HCT116 (cell line): ENCODE measurements at regions not wholly inside any gene's neighbourhood (a gene's known extent, or its start where the extent isn't known, plus 50 kb on each side); places are given as distances from the start of the nearest gene placed in this dataset.

Experiments used
- ATAC-seq: fragments of 200-7000 bp; cut with Tn5 transposase; 2 replicates; pipeline ENCODE4 v1.9.1; 2020; ENCODE audit warnings: mild to moderate bottlenecking, moderate library complexity
- BruUV-seq: library from RNA; stranded (reverse); fragments of 400-500 nt; replicated peaks from 2 replicates; lab custom pipeline; 2021; lab: Mats Ljungman, UMichigan
- CTCF ChIA-PET: fragments of 300-600 bp; sonication (Branson Sonifier 250); formaldehyde crosslinking; loops from one replicate; lab custom pipeline; 2021; ENCODE audit warnings: antibody characterized with exemption; lab: Charles Lee
- POLR2A ChIA-PET: fragments of 300-600, 350-600 bp; sonication (Branson Sonifier 250); formaldehyde crosslinking; loops from one replicate; lab custom pipeline; 2021; ENCODE audit warnings: antibody characterized with exemption; lab: Charles Lee
- RAD21 ChIA-PET, 2 experiments: fragments of 300-600 bp; sonication (Branson Sonifier 250); formaldehyde crosslinking; loops; one replicate each; lab custom pipeline; 2023; ENCODE audit warnings: low total read pairs in 2 of 2; ENCODE audit not compliant: uncharacterized antibody in 2 of 2, unreplicated experiment in 2 of 2, low non-redundant PET in 1 of 2; lab: Charles Lee
- DNase-seq: peaks from one replicate; pipeline ENCODE4 v3.0.0-alpha.2; 2010; ENCODE audit warnings: low read depth, low spot score
- H2AFZ ChIP-seq: fragments of 200-600 bp; shearing (Covaris generic), sonication (generic); 2 replicates; pipeline ENCODE4 v1.6.1; 2017; ENCODE audit warnings: low read depth, mixed run types, mixed read lengths, antibody characterized with exemption, low read length; ENCODE audit not compliant: poor library complexity, severe bottlenecking
- H3K27ac ChIP-seq: 2 replicates; pipeline ENCODE4 v1.5.1; 2012; ENCODE audit warnings: low read depth, low read length
- H3K27me3 ChIP-seq: fragments of 200-600 bp; sonication (generic); 2 replicates; pipeline ENCODE4 v1.6.1; 2016; ENCODE audit warnings: mixed run types, low read length, mixed read lengths; ENCODE audit not compliant: insufficient read depth
- H3K36me3 ChIP-seq, 2 experiments: fragments of 200-500 bp in 1 of 2; fragments of 200-600 bp in 1 of 2; sonication (Bioruptor generic) in 1 of 2; sonication (generic) in 1 of 2; 2 replicates each; pipeline versions ENCODE4 v1.5.1 to v1.6.1; 2014 to 2016; ENCODE audit warnings: low read length in 2 of 2, inconsistent platforms in 1 of 2, mixed read lengths in 1 of 2, mixed run types in 1 of 2; ENCODE audit not compliant: insufficient read depth in 2 of 2, control insufficient read depth in 1 of 2
- H3K4me1 ChIP-seq, 2 experiments: fragments of 200-600 bp in 1 of 2; sonication (generic) in 1 of 2; 2 replicates each; pipeline versions ENCODE4 v1.5.1 to v1.6.1; 2012 to 2017; ENCODE audit warnings: low read length in 2 of 2, inconsistent platforms in 1 of 2, mild to moderate bottlenecking in 1 of 2, mixed read lengths in 1 of 2, mixed run types in 1 of 2, moderate library complexity in 1 of 2; ENCODE audit not compliant: insufficient read depth in 2 of 2, control insufficient read depth in 1 of 2
- H3K4me2 ChIP-seq: fragments of 200-600 bp; sonication (generic); 2 replicates; pipeline ENCODE4 v1.6.1; 2017; ENCODE audit warnings: mixed run types, low read length, mixed read lengths
- H3K4me3 ChIP-seq, 2 experiments: fragments of 200-600 bp in 1 of 2; sonication (generic) in 1 of 2; replicated peaks in 1 of 2; 2 replicates each; pipeline ENCODE4 v1.5.1; 2011 to 2016; ENCODE audit warnings: low read length in 2 of 2, control low read depth in 1 of 2, low read depth in 1 of 2, mild to moderate bottlenecking in 1 of 2, mixed read lengths in 1 of 2, mixed run types in 1 of 2
- H3K79me2 ChIP-seq: fragments of 200-600 bp; sonication (generic); 2 replicates; pipeline ENCODE4 v1.6.1; 2017; ENCODE audit warnings: mild to moderate bottlenecking, mixed run types, low read length, moderate library complexity, mixed read lengths; ENCODE audit not compliant: insufficient read depth
- H3K9ac ChIP-seq: fragments of 200-600 bp; sonication (generic); 2 replicates; pipeline ENCODE4 v1.6.1; 2016; ENCODE audit warnings: low read length, mixed read lengths
- H3K9me2 ChIP-seq: fragments of 200-600 bp; sonication (generic), shearing (Covaris generic); 2 replicates; pipeline ENCODE4 v1.6.1; 2017; ENCODE audit warnings: mixed run types, mild to moderate bottlenecking, moderate library complexity; ENCODE audit not compliant: insufficient read depth
- H3K9me3 ChIP-seq, 2 experiments: fragments of 200-500 bp in 1 of 2; fragments of 200-600 bp in 1 of 2; sonication (Bioruptor generic) in 1 of 2; sonication (generic) in 1 of 2; 2 replicates each; pipeline ENCODE4 v1.6.1; 2014 to 2017; ENCODE audit warnings: low read length in 2 of 2, mixed read lengths in 2 of 2, inconsistent platforms in 1 of 2, low read depth in 1 of 2, mild to moderate bottlenecking in 1 of 2, mixed run types in 1 of 2, moderate library complexity in 1 of 2; ENCODE audit not compliant: control insufficient read depth in 1 of 2, insufficient read depth in 1 of 2
- H4K20me1 ChIP-seq: fragments of 200-600 bp; sonication (generic), shearing (Covaris generic); 2 replicates; pipeline ENCODE4 v1.6.1; 2017; ENCODE audit warnings: mixed run types, mild to moderate bottlenecking, moderate library complexity; ENCODE audit not compliant: insufficient read depth
- ELF1 ChIP-seq: IDR thresholded peaks from 2 replicates; pipeline ENCODE4 v1.6.1; 2012; ENCODE audit warnings: low read depth, borderline replicate concordance
- EZH2 ChIP-seq: fragments of 200-600 bp; sonication (generic); IDR thresholded peaks from 2 replicates; pipeline ENCODE4 v1.6.1; 2017; ENCODE audit warnings: antibody characterized with exemption, mixed run types
- EZH2phosphoT487 ChIP-seq: fragments of 200-600 bp; IDR thresholded peaks from 2 replicates; pipeline ENCODE4 v1.6.1; 2018; ENCODE audit warnings: antibody characterized with exemption, borderline replicate concordance
- FOSL1 ChIP-seq: IDR thresholded peaks from 2 replicates; pipeline ENCODE4 v1.6.1; 2012; ENCODE audit warnings: low read depth
- JUND ChIP-seq: IDR thresholded peaks from 2 replicates; pipeline ENCODE4 v1.6.1; 2012
- POLR2AphosphoS5 ChIP-seq: IDR thresholded peaks from 2 replicates; pipeline ENCODE4 v1.6.1; 2011; ENCODE audit warnings: mild to moderate bottlenecking, low read depth, low read length, moderate library complexity
- RAD21 ChIP-seq: IDR thresholded peaks from 2 replicates; pipeline ENCODE4 v1.6.1; 2012; ENCODE audit warnings: low read depth, mild to moderate bottlenecking
- SP1 ChIP-seq: IDR thresholded peaks from 2 replicates; pipeline ENCODE4 v1.6.1; 2012; ENCODE audit warnings: low read depth
- SRF ChIP-seq: IDR thresholded peaks from 2 replicates; pipeline ENCODE4 v1.6.1; 2012; ENCODE audit warnings: low read depth
- ZFX ChIP-seq: fragments of 450-650 bp; IDR thresholded peaks from 2 replicates; pipeline ENCODE4 v1.6.1; 2017
- ZNF274 ChIP-seq: fragments of 200-500 bp; sonication (Bioruptor generic); IDR thresholded peaks from 2 replicates; pipeline ENCODE4 v1.6.1; 2014; ENCODE audit warnings: mild to moderate bottlenecking, low read depth, low read length, inconsistent platforms
- intact Hi-C: fragments of 100-400 bp; cut with micrococcal nuclease; formaldehyde crosslinking; loops from 2 replicates; pipeline ENCODE4 v1.10.0; 2022
- TF ChIP-seq, protein P1 (sequence below): IDR thresholded peaks from 2 replicates; pipeline ENCODE4 v1.6.1; 2011; ENCODE audit warnings: mild to moderate bottlenecking, low read length, moderate library complexity; ENCODE audit not compliant: insufficient replicate concordance; ENCODE audit errors: extremely low read depth

- no peak overlapping the region for H2AFZ ChIP-seq
- DNase-seq: no peak
- no peaks in the 10 kb centered on the region for H3K9me3 ChIP-seq
- no peak overlapping the region for H3K27ac ChIP-seq
- no TSS peak for BruUV-seq
- no peak overlapping the region for H3K4me2 ChIP-seq
- intact Hi-C loops: no loop called here
- no peaks in the 10 kb centered on the region for H3K27me3 ChIP-seq
- no peaks in the 10 kb centered on the region for H3K79me2 ChIP-seq
- H3K9ac ChIP-seq: no peak overlapping the region
- no peak overlapping the region for H3K4me3 ChIP-seq
- ChIA-PET CTCF (no interaction called here), RAD21 (no interaction called here)
- no peaks in the 10 kb centered on the region for H3K36me3 ChIP-seq
- no peak for TF ChIP-seq JUND
- no peak for TF ChIP-seq ELF1
- TF ChIP-seq FOSL1: no peak
- TF ChIP-seq, protein P1, sequence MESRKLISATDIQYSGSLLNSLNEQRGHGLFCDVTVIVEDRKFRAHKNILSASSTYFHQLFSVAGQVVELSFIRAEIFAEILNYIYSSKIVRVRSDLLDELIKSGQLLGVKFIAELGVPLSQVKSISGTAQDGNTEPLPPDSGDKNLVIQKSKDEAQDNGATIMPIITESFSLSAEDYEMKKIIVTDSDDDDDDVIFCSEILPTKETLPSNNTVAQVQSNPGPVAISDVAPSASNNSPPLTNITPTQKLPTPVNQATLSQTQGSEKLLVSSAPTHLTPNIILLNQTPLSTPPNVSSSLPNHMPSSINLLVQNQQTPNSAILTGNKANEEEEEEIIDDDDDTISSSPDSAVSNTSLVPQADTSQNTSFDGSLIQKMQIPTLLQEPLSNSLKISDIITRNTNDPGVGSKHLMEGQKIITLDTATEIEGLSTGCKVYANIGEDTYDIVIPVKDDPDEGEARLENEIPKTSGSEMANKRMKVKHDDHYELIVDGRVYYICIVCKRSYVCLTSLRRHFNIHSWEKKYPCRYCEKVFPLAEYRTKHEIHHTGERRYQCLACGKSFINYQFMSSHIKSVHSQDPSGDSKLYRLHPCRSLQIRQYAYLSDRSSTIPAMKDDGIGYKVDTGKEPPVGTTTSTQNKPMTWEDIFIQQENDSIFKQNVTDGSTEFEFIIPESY: no peak
- TF ChIP-seq ZFX: no peak
- TF ChIP-seq SRF: no peak
- TF ChIP-seq POLR2AphosphoS5: no peak
- no peak for TF ChIP-seq EZH2phosphoT487
- TF ChIP-seq, all 23 proteins: peak for 0
- POLR2A ChIA-PET: no interaction called here
- peaks cover 0 to 8% of the 10 kb centered on the region in 2 experiments; a peak in 2 of 4 replicates for H3K4me1 ChIP-seq
- no peaks in the 10 kb centered on the region for H4K20me1 ChIP-seq
- no peak for ATAC-seq
- no peaks in the 10 kb centered on the region for H3K9me2 ChIP-seq
Observed at GRCh38 chr1:229869687-229870086, 197.4 kb upstream of the GALNT2 start.

DNA sequence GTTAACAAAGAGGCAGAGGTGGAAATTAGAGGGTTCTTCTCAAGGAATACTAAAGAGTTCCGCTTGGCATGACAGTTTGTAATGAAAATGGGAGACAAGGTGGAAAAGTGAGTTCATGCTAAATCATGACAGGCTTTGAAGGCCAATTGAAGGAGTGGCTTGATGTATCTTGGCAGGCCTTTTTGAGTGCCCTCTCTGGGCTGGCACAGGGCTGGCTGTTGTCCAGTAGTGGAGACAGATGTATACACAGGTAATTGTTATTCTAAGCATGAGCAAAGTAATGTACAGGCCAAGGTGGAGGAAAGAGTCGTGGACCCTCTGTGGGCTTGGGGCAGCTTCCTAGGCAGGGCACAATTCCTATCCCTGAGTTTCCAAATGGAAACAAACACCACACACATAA, 196.7 kb upstream of the GALNT2 start:
- H3K4me2 ChIP-seq: no peak overlapping the region
- ChIA-PET CTCF (no interaction called here), POLR2A (no interaction called here), RAD21 (no interaction called here)
- ATAC-seq (no peak), DNase-seq (no peak)
- no peak overlapping the region for H3K27ac ChIP-seq
- no peak overlapping the region for H3K4me3 ChIP-seq
- TF ChIP-seq EZH2: no peak
- no peak for TF ChIP-seq POLR2AphosphoS5
- TF ChIP-seq, protein P1: no peak
- TF ChIP-seq SRF: no peak
- no peak for TF ChIP-seq SP1
- TF ChIP-seq ELF1: no peak
- no peak for TF ChIP-seq ZNF274
- TF ChIP-seq RAD21: no peak
- intact Hi-C loops: no loop called here
- peaks cover 0 to 11% of the 10 kb centered on the region in 2 experiments; a peak in 2 of 4 replicates for H3K4me1 ChIP-seq
- no peaks in the 10 kb centered on the region for H3K27me3 ChIP-seq
- no peak overlapping the region for H2AFZ ChIP-seq
- no peaks in the 10 kb centered on the region for H3K9me3 ChIP-seq
- H4K20me1 ChIP-seq: no peaks in the 10 kb centered on the region
- BruUV-seq: no TSS peak
- no peaks in the 10 kb centered on the region for H3K79me2 ChIP-seq
- no peak overlapping the region for H3K9ac ChIP-seq
- H3K9me2 ChIP-seq: no peaks in the 10 kb centered on the region
- no peaks in the 10 kb centered on the region for H3K36me3 ChIP-seq
